IMR-90 (cell line): ENCODE measurements at regions not wholly inside any gene's neighbourhood (a gene's known extent, or its start where the extent isn't known, plus 50 kb on each side); places are given as distances from the start of the nearest gene placed in this dataset.

Experiments used
- CHD1 ChIP-seq: IDR thresholded peaks from 2 replicates; pipeline ENCODE4 v1.6.1; 2012; ENCODE audit warnings: low read depth, low read length, improper control_type of control experiment
- MAFK ChIP-seq: IDR thresholded peaks from 2 replicates; pipeline ENCODE4 v1.6.1; 2012; ENCODE audit warnings: low read depth, low read length, improper control_type of control experiment
- MAZ ChIP-seq: IDR thresholded peaks from 2 replicates; pipeline ENCODE4 v1.6.1; 2012; ENCODE audit warnings: low read depth, mild to moderate bottlenecking, low read length, improper control_type of control experiment, moderate library complexity, borderline replicate concordance
- POLR2A ChIP-seq: IDR thresholded peaks from 2 replicates; pipeline ENCODE4 v1.6.1; 2012; ENCODE audit warnings: mild to moderate bottlenecking, low read depth, low read length
- RAD21 ChIP-seq: IDR thresholded peaks from 2 replicates; pipeline ENCODE4 v1.6.1; 2012; ENCODE audit warnings: low read length, improper control_type of control experiment
- RFX5 ChIP-seq: IDR thresholded peaks from 2 replicates; pipeline ENCODE4 v1.8.0; 2012; ENCODE audit warnings: low read depth, mild to moderate bottlenecking, low read length, moderate library complexity
- TF ChIP-seq, protein P1 (sequence below): conservative IDR thresholded peaks from 2 replicates; pipeline ENCODE4 v1.5.1; 2012; ENCODE audit warnings: mild to moderate bottlenecking, low read depth, low read length, improper control_type of control experiment

DNA sequence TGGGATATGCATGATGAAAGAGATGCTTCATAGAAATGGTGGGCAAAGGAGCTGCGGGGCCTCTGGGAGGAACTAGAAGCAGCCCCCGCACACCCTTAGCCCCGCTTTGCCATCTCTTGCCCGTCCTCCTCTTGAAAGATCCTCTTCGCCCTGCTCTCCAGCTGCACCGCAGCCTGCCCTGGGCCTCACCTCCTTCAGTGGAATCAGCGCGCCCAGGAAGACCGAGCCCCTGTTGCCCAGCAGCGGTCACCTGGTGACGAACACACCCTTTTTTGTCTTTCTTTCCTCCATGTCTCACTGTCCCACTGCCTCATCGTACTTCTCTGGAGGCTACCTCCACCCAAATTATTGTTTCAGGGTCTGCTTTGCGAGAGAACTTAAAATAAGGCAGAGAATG, 807.6 kb downstream of the UQCRFS1 start:
- TF ChIP-seq POLR2A (no peak), RFX5 (no peak), CHD1 (no peak), RAD21 (no peak), MAZ (no peak), MAFK (no peak)
- TF ChIP-seq, protein P1, sequence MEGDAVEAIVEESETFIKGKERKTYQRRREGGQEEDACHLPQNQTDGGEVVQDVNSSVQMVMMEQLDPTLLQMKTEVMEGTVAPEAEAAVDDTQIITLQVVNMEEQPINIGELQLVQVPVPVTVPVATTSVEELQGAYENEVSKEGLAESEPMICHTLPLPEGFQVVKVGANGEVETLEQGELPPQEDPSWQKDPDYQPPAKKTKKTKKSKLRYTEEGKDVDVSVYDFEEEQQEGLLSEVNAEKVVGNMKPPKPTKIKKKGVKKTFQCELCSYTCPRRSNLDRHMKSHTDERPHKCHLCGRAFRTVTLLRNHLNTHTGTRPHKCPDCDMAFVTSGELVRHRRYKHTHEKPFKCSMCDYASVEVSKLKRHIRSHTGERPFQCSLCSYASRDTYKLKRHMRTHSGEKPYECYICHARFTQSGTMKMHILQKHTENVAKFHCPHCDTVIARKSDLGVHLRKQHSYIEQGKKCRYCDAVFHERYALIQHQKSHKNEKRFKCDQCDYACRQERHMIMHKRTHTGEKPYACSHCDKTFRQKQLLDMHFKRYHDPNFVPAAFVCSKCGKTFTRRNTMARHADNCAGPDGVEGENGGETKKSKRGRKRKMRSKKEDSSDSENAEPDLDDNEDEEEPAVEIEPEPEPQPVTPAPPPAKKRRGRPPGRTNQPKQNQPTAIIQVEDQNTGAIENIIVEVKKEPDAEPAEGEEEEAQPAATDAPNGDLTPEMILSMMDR, result no peak
